GM23338 (cell line): ENCODE measurements at regions not wholly inside any gene's neighbourhood (a gene's known extent, or its start where the extent isn't known, plus 50 kb on each side); places are given as distances from the start of the nearest gene placed in this dataset.

Source experiments
- ATAC-seq: fragments of 200-7000 bp; cut with Tn5 transposase; 3 replicates; pipeline ENCODE4 v1.9.1; 2020
- DNase-seq: peaks from one replicate; pipeline ENCODE4 v3.0.0-alpha.2; 2015; ENCODE audit warnings: low spot score
- H2AFZ ChIP-seq: fragments of 200-600 bp; sonication (generic); 2 replicates; pipeline ENCODE4 v1.8.0; 2016; ENCODE audit warnings: antibody characterized with exemption, mild to moderate bottlenecking, moderate library complexity
- H3F3A ChIP-seq: fragments of 200-600 bp; sonication (generic); replicated peaks from 2 replicates; pipeline ENCODE4 v1.8.0; 2017; ENCODE audit warnings: antibody characterized with exemption, mixed run types, low read depth
- H3K27ac ChIP-seq: fragments of 200-600 bp; sonication (generic); 2 replicates; pipeline ENCODE4 v1.6.1; 2016; ENCODE audit warnings: low read depth
- H3K27me3 ChIP-seq: fragments of 200-600 bp; sonication (generic); 2 replicates; pipeline ENCODE4 v1.8.0; 2016; ENCODE audit warnings: mild to moderate bottlenecking, mixed run types, moderate library complexity; ENCODE audit not compliant: insufficient read depth
- H3K36me3 ChIP-seq: fragments of 200-600 bp; sonication (generic); 2 replicates; pipeline ENCODE4 v1.8.0; 2016; ENCODE audit warnings: mild to moderate bottlenecking; ENCODE audit not compliant: insufficient read depth
- H3K4me1 ChIP-seq: fragments of 200-600 bp; sonication (generic); 2 replicates; pipeline ENCODE4 v1.8.0; 2016; ENCODE audit warnings: mild to moderate bottlenecking, moderate library complexity; ENCODE audit not compliant: insufficient read depth
- H3K4me2 ChIP-seq: fragments of 200-600 bp; sonication (generic); 2 replicates; pipeline ENCODE4 v1.7.1; 2017; ENCODE audit warnings: mixed run types
- H3K4me3 ChIP-seq: fragments of 200-600 bp; sonication (generic); 2 replicates; pipeline ENCODE4 v1.6.1; 2016; ENCODE audit warnings: mixed run types
- H3K79me2 ChIP-seq: fragments of 200-600 bp; sonication (generic); replicated peaks from 2 replicates; pipeline ENCODE4 v1.8.0; 2017; ENCODE audit warnings: mild to moderate bottlenecking; ENCODE audit not compliant: insufficient read depth
- H3K9me2 ChIP-seq: fragments of 200-600 bp; sonication (generic); 2 replicates; pipeline ENCODE4 v1.8.0; 2017; ENCODE audit not compliant: insufficient read depth
- H4K20me1 ChIP-seq: fragments of 200-600 bp; sonication (generic); replicated peaks from 2 replicates; pipeline ENCODE4 v1.8.0; 2017; ENCODE audit warnings: mild to moderate bottlenecking; ENCODE audit not compliant: insufficient read depth
- H3K27ac Mint-ChIP-seq: 2 replicates; pipeline ENCODE4 v1.8.0; 2020; ENCODE audit warnings: inconsistent platforms, mild to moderate bottlenecking, moderate library complexity, mixed read lengths
- H3K27me3 Mint-ChIP-seq: 3 replicates; pipeline ENCODE4 v1.8.0; 2022; ENCODE audit warnings: low read depth, mild to moderate bottlenecking, moderate library complexity, mixed read lengths, inconsistent platforms; ENCODE audit not compliant: insufficient read depth, poor library complexity
- H3K36me3 Mint-ChIP-seq: 3 replicates; pipeline ENCODE4 v1.8.0; 2021; ENCODE audit warnings: low read depth, mild to moderate bottlenecking, inconsistent platforms, moderate library complexity, mixed read lengths
- H3K4me1 Mint-ChIP-seq: 3 replicates; pipeline ENCODE4 v1.8.0; 2020; ENCODE audit warnings: mild to moderate bottlenecking, inconsistent platforms, mixed read lengths
- H3K4me3 Mint-ChIP-seq: 3 replicates; pipeline ENCODE4 v1.8.0; 2021; ENCODE audit warnings: moderate library complexity, mild to moderate bottlenecking, inconsistent platforms, mixed read lengths
- H3K9me3 Mint-ChIP-seq: 3 replicates; pipeline ENCODE4 v1.8.0; 2020; ENCODE audit warnings: moderate library complexity, mild to moderate bottlenecking, inconsistent platforms, mixed read lengths
- CREB1 ChIP-seq: fragments of 250-450 bp; sonication (Bioruptor Pico); IDR thresholded peaks from 2 replicates; pipeline ENCODE4 v1.5.0; 2020; ENCODE audit warnings: low read depth, mild to moderate bottlenecking, moderate library complexity
- CTCF ChIP-seq, 2 experiments: fragments of 200-600 bp in 1 of 2; sonication (generic) in 1 of 2; conservative IDR thresholded peaks; 2 replicates each; pipeline versions ENCODE4 v1.5.1 to v1.6.1; 2016 to 2017; ENCODE audit warnings: antibody characterized with exemption in 2 of 2, low read depth in 2 of 2, mild to moderate bottlenecking in 2 of 2, moderate library complexity in 1 of 2
- ETS1 ChIP-seq: IDR thresholded peaks from 2 replicates; pipeline ENCODE4 v1.6.1; 2016; ENCODE audit warnings: antibody characterized with exemption
- EZH2 ChIP-seq: fragments of 200-600 bp; sonication (generic); IDR thresholded peaks from one replicate; pipeline ENCODE4 v1.8.0; 2017; ENCODE audit warnings: antibody characterized with exemption, mild to moderate bottlenecking, low read depth; ENCODE audit not compliant: unreplicated experiment
- EZH2phosphoT487 ChIP-seq: fragments of 200-600 bp; sonication (generic); IDR thresholded peaks from one replicate; pipeline ENCODE4 v1.8.1; 2018; ENCODE audit warnings: antibody characterized with exemption; ENCODE audit not compliant: unreplicated experiment
- JUNB ChIP-seq: IDR thresholded peaks from one replicate; pipeline ENCODE4 v1.6.1; 2016; ENCODE audit warnings: antibody characterized with exemption; ENCODE audit not compliant: unreplicated experiment
- NANOG ChIP-seq: IDR thresholded peaks from 2 replicates; pipeline ENCODE4 v1.6.1; 2016; ENCODE audit warnings: antibody characterized with exemption, borderline replicate concordance
- POLR2AphosphoS5 ChIP-seq: IDR thresholded peaks from 2 replicates; pipeline ENCODE4 v1.6.1; 2016; ENCODE audit warnings: antibody characterized with exemption, low read depth
- REST ChIP-seq: IDR thresholded peaks from one replicate; pipeline ENCODE4 v1.6.1; 2018; ENCODE audit warnings: antibody characterized with exemption; ENCODE audit not compliant: unreplicated experiment
- STAT1 ChIP-seq: IDR thresholded peaks from one replicate; pipeline ENCODE4 v1.6.1; 2016; ENCODE audit warnings: antibody characterized with exemption; ENCODE audit not compliant: unreplicated experiment
- ZNF114 ChIP-seq: fragments of 250-450 bp; sonication (Bioruptor Pico); IDR thresholded peaks from 2 replicates; pipeline ENCODE4 v1.5.0; 2020; ENCODE audit warnings: mild to moderate bottlenecking, moderate library complexity
- ZNF331 ChIP-seq: fragments of 250-450 bp; sonication (Bioruptor Pico); IDR thresholded peaks from 2 replicates; pipeline ENCODE4 v1.5.0; 2020; ENCODE audit warnings: low read depth, mild to moderate bottlenecking, moderate library complexity
- ZNF462 ChIP-seq: fragments of 250-450 bp; sonication (Bioruptor Pico); IDR thresholded peaks from 2 replicates; pipeline ENCODE4 v1.5.0; 2020; ENCODE audit warnings: mild to moderate bottlenecking, moderate library complexity

GRCh38 chr1:172818841-172819527, 160.1 kb downstream of the FASLG start:
- no peak overlapping the region for H3K4me3 ChIP-seq
- H3K4me1 ChIP-seq, result no peaks in the 10 kb centered on the region
- peak overlapping the region; percentile 52; the same call in 1 of the 2 replicates for H2AFZ ChIP-seq
- H3K27ac Mint-ChIP-seq, result no peak overlapping the region
- 0 out of 2 replicates have a peak, but pooled peaks cover 3% of the 10 kb centered on the region for H3K9me2 ChIP-seq
- no peaks in the 10 kb centered on the region for H3K79me2 ChIP-seq
- TF ChIP-seq ZNF114 (CRISPR knock-in tag) (no peak), ZNF331 (CRISPR knock-in tag) (no peak), POLR2AphosphoS5 (no peak), ZNF462 (CRISPR knock-in tag) (no peak), NANOG (no peak), REST (no peak), STAT1 (no peak), JUNB (no peak), EZH2 (no peak), CREB1 (no peak), CTCF (conservative IDR thresholded peaks at IDR 0.05; ENCODE audit: low read depth in 2 of 2) (no peak), ETS1 (no peak), EZH2phosphoT487 (no peak)
- no peaks in the 10 kb centered on the region for H3F3A ChIP-seq
- H3K4me3 Mint-ChIP-seq, result no peak overlapping the region
- H3K27me3 ChIP-seq, result no peaks in the 10 kb centered on the region
- H3K9me3 Mint-ChIP-seq, result peaks cover 18% of the 10 kb centered on the region
- H3K4me2 ChIP-seq, result no peak overlapping the region
- peaks cover 7% of the 10 kb centered on the region; the same call in 1 of the 3 replicates for H3K4me1 Mint-ChIP-seq
- no peaks in the 10 kb centered on the region for H3K36me3 ChIP-seq
- ATAC-seq, result no peak
- H3K27me3 Mint-ChIP-seq, result peaks cover 3% of the 10 kb centered on the region
- no peak for DNase-seq
- no peaks in the 10 kb centered on the region for H4K20me1 ChIP-seq
- H3K27ac ChIP-seq, result no peak overlapping the region
- H3K36me3 Mint-ChIP-seq, result peaks cover 10% of the 10 kb centered on the region
